ENCODE measurements at regions not wholly inside any gene's neighbourhood (a gene's known extent, or its start where the extent isn't known, plus 50 kb on each side); places are given as distances from the start of the nearest gene placed in this dataset.
A peak's percentile ranks its signal among the peaks of the same experiment; 100 is the strongest.
"Not testable (repeated sequence)": the region's sequence is repeated elsewhere in the genome, so short reads cannot be mapped to it uniquely, and the experiment has no call there.

DNA sequence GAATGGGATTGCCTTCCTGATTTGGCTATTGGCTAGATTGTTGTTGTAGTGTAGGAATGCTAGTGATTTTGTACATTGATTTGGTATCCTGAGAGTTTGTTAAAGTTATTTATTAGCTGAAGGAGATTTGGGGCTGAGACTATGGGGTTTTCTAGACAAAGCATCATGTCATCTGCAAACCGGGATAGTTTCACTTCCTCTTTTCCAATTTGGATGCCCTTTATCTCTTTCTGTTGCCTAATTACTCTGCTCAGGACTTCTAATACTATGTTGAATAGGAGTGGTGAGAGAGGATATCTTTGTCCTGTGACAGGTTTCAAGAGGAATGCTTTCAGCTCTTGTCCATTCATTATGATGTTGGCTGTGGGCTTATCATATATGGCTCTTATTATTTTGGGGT, 265.7 kb upstream of the MGAT4C start:
- H3K4me3 ChIP-seq (ENCODE audit: low read depth, low read length), result no peak overlapping the region

DNA sequence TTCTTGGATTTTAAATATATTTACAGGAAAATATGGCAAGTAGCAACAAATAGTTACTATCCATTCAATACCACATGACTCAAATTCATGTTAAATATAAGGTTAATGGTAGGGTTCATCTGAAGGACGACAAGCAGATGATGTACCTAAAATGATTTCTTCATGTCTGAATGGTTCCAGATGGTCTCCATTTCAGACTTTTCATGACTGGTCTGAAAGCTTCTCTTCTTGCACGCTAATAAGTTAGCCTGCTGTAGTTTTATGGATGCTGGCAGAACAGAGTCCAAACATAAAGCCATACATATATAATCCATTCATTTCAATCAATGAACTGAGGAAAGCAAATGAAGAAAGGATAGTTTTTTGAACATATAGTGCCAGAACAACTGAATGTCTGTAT, 257.0 kb upstream of the MGAT4C start:
- no peak overlapping the region for H3K4me3 ChIP-seq (ENCODE audit: low read depth, low read length)

GRCh38 chr12:86496595-86496994, 240.4 kb upstream of the MGAT4C start:
- no peak overlapping the region for H3K4me3 ChIP-seq (ENCODE audit: low read depth, low read length)

DNA sequence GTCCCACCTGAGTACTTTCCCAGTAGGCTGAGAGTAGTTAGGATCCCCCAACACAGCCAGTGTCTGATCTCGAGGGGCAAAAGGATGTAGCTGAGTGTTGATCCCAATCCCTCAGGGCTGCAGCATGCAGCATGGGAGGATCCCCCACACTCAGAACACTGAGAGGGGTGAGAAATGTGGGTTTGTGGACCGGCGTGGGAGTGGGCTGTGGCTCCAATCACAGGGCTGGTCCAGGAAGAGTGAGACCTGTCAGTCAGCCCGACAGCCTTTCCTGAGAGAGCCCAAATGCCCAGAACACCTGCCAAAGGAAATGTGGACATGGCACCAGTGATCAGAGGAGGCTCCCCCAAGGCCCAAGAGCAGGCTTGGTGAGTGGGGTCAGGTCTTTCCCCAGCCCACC, 228.3 kb upstream of the MGAT4C start:
- H3K4me3 ChIP-seq (ENCODE audit: low read depth, low read length), result no peak overlapping the region

DNA sequence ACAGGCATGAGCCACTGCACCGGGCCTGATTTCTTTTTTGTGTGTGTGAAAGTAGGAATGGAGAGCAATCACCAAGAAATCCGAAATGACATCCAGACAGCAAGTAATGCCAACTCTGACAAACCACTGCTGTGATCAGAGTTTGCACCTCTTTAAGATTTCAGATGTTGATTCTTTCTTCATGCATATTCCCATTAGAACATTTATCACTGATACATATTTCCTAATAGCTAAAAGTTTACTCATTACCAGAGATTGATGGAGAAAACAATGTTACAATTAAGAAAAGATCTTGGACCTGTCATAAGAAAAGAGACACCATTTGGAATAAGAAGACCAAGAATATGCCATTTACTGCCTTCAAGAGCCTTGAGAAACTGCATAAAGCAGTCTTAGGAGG, 217.0 kb upstream of the MGAT4C start:
- H3K4me3 ChIP-seq (ENCODE audit: low read depth, low read length), result no peak overlapping the region

GRCh38 chr12:86456776-86457175, 200.6 kb upstream of the MGAT4C start:
- H3K4me3 ChIP-seq (ENCODE audit: low read depth, low read length), result no peak overlapping the region

GRCh38 chr12:86456241-86456640, 200.1 kb upstream of the MGAT4C start:
- no peak overlapping the region for H3K4me3 ChIP-seq (ENCODE audit: low read depth, low read length)

GRCh38 chr12:86445356-86445755, 189.2 kb upstream of the MGAT4C start:
- H3K4me3 ChIP-seq (ENCODE audit: low read depth, low read length), result no peak overlapping the region

DNA sequence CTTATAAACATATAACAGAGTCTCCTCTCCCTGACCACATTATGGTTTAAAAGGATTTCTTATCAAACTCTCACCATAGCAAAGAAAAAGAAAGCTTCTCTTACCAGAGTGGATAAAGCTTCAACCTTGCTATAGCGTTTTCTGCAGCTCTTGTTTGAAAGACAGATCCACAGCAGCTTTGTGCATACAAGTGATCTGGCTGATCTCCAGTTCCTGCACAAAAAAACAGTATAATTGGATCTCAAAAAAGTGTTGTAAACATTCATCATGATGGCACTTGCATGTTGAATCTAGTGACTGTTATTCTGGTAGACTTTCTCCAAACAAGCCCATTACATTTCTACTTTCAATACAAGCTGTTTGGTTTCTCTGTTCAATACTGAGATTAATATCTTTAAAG, 178.9 kb upstream of the MGAT4C start:
- no peak overlapping the region for H3K4me3 ChIP-seq (ENCODE audit: low read depth, low read length)

- H3K4me3 ChIP-seq (ENCODE audit: low read depth, low read length), result no peak overlapping the region
These were observed 173.6 kb upstream of the MGAT4C start for GRCh38 chr12:86429824-86430223.

- H3K4me3 ChIP-seq (ENCODE audit: low read depth, low read length), result no peak overlapping the region
These were observed 165.1 kb upstream of the MGAT4C start for GRCh38 chr12:86421333-86421732.

DNA sequence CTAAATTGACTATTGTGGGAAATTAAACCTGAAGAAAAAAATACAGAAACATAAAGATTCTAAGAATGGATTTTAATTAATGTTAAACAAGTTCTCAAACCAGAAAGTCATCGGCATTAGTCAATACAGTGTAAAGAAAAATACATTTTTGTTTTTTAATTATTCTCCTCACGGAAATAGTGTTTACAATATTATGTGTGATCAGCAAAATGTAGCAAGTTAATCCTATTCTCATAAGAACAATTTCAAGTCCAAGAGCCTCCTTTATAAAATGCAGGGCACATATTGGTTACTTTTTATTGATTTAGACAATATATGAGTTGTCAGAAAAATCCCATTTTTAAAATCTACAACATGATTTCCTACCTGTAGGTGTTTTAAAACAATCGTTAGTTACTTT, 158.0 kb upstream of the MGAT4C start:
- H3K4me3 ChIP-seq (ENCODE audit: low read depth, low read length), result no peak overlapping the region

GRCh38 chr12:86411710-86412109, 155.5 kb upstream of the MGAT4C start:
- H3K4me3 ChIP-seq (ENCODE audit: low read depth, low read length), result no peak overlapping the region

DNA sequence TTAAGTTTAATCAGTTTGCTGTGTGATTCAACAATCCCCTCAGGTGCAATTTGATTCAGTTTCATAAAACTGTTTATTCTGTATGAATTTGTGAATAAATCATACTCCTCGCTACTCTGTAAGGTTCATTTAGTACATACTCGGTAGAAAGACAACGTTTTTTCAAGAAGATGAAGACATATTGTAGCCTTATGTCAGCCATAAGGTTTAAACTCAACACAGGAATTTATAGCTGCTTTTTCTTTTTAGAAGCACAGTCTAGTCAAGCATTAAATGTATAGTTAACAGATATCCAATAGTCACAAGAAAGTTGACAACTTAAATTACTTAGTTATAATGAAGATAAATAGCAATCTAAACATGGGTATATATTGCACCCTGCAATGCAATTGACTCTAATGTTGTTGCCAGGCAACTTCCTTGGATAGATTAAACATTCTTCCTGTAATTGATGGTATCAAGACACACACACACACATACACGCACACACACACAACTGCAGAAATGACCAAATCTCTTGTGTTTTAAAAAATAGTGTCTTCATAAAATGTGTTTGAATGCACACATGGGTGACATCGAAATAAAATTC, 151.5 kb upstream of the MGAT4C start:
- H3K4me3 ChIP-seq (ENCODE audit: low read depth, low read length), result no peak overlapping the region

DNA sequence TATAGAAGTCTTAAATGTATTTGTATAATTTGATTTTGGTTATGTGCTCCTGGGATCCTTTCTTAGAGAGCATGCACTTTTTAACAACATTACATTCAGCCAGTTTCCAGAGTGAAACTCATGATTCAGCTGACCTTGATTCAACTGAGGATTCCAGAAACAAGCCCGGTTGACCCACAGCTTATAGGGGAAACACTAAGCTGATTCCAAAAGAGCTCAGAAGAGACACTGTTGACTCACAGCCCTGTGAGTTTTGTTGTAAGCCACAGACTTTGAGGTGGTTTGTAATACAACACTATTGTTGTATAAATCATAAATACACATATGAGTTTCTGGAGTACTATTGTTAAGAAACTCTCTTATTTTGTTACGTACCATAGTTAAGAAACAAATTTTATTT, 133.8 kb upstream of the MGAT4C start:
- no peak overlapping the region for H3K4me3 ChIP-seq (ENCODE audit: low read depth, low read length)

GRCh38 chr12:86387591-86388145, 131.5 kb upstream of the MGAT4C start:
- no peak overlapping the region for H3K4me3 ChIP-seq (ENCODE audit: low read depth, low read length)

GRCh38 chr12:86383759-86384158, 127.6 kb upstream of the MGAT4C start:
- H3K4me3 ChIP-seq (ENCODE audit: low read depth, low read length), result not testable (repeated sequence)

DNA sequence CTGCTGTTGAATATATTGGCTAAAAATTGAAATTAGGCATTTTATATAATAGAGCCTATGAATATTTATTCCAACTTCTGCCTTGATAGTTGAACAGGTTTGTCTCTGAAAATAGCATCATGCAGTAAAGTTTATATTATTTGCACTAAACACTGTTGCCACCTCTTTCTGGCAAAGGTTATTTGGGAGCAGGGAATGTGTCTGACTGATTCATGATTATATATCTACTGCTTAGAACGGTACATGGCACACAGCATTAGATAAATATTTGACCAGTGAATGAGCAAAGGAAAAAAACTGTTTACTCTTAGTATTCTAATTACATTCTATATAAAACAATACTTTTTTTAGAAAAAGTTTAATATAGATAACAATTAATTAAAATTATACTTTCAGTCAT, 123.1 kb upstream of the MGAT4C start:
- H3K4me3 ChIP-seq (ENCODE audit: low read depth, low read length), result no peak overlapping the region

DNA sequence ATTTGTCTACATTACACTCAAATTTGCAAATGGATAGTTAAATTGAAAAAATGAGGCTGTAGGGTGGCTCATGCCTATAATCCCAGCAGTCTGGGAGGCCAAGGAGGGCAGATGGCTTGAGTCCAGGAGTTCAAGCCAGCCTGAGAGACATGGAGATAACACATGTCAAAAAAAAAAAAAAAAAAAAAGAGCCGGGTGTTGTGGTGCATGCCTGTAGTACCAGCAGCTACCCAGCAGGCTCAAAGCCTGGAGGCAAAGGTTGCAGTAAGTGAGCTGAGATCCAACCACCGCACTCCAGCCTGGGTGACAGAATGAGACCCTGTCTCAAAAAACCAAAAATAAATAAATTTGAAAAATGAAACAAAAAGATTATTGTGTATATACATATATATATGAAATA, 119.9 kb upstream of the MGAT4C start:
- no peak overlapping the region for H3K4me3 ChIP-seq (ENCODE audit: low read depth, low read length)

GRCh38 chr12:86373813-86374212, 117.6 kb upstream of the MGAT4C start:
- H3K4me3 ChIP-seq (ENCODE audit: low read depth, low read length), result no peak overlapping the region

DNA sequence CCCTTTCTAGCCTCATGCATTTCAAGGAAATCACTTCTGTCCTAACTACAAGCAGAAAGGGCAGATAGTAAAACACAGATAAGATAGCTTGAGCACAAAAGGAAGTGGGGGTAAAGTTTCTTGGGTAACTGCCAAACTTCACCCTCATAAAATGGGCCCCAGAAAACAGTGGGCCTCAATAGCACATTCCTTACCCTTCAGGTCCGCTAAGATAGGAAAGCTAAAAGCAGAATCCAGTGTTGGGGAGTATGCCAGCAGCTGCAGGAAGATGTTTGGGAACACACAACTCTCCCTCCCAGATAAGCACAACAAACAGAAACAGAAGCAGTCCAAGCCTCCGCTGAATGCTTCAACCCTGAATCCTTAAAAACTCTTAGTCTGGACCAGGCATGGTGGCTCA, 110.9 kb upstream of the MGAT4C start:
- H3K4me3 ChIP-seq (ENCODE audit: low read depth, low read length), result no peak overlapping the region

DNA sequence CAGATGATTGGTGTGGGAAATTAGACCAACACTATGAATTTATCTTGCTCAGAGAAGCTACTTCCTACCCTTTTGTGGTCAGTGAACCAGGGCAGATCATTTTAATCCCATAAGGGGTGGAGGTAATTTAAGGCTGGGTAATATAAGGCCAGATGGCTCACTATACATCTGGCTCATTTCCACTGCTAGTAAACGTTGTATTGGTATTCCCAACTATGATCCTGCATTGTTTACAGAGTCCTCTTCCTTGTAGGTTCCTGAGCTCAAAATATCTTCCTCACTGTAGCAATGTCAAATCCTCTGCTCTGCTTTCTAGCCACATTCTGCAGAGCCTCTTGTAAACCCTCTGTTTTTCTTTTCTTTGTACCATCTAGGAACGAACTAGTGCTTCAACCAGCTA, 93.0 kb upstream of the MGAT4C start:
- no peak overlapping the region for H3K4me3 ChIP-seq (ENCODE audit: low read depth, low read length)

GRCh38 chr12:86333955-86334522, 77.8 kb upstream of the MGAT4C start:
- peak overlapping the region; percentile 9 for H3K4me3 ChIP-seq (ENCODE audit: low read depth, low read length)

All from iPS-11a (cell line).